GM21825 (cell line): ENCODE measurements at regions not wholly inside any gene's neighbourhood (a gene's known extent, or its start where the extent isn't known, plus 50 kb on each side); places are given as distances from the start of the nearest gene placed in this dataset.

Experiments used
- ATAC-seq: cut with Tn5 transposase; IDR thresholded peaks from one replicate; pipeline ENCODE4 v1.9.1; 2021; ENCODE audit warnings: mild to moderate bottlenecking, moderate library complexity; ENCODE audit not compliant: unreplicated experiment

GRCh38 chr6:117167520-117168271, 97.7 kb upstream of the VGLL2 start:
- no peak for ATAC-seq

- ATAC-seq = no peak
These were observed 96.9 kb upstream of the VGLL2 start for GRCh38 chr6:117168296-117169063.

- no peak for ATAC-seq
These were observed 96.2 kb upstream of the VGLL2 start for GRCh38 chr6:117169064-117169665.

- ATAC-seq = no peak
These were observed 95.5 kb upstream of the VGLL2 start for GRCh38 chr6:117169781-117170281.

GRCh38 chr6:117174835-117175360, 90.5 kb upstream of the VGLL2 start:
- ATAC-seq = no peak

GRCh38 chr6:117188627-117189201, 76.6 kb upstream of the VGLL2 start:
- ATAC-seq = no peak

- no peak for ATAC-seq
These were observed 74.3 kb upstream of the VGLL2 start for GRCh38 chr6:117191009-117191408.

GRCh38 chr6:117191448-117191847, 73.9 kb upstream of the VGLL2 start:
- ATAC-seq = no peak

GRCh38 chr6:117194271-117194670, 71.1 kb upstream of the VGLL2 start:
- no peak for ATAC-seq

- ATAC-seq = no peak
These were observed 70.4 kb upstream of the VGLL2 start for GRCh38 chr6:117194978-117195377.

- ATAC-seq = no peak
These were observed 69.6 kb upstream of the VGLL2 start for GRCh38 chr6:117195728-117196127.

- no peak for ATAC-seq
These were observed 65.3 kb upstream of the VGLL2 start for GRCh38 chr6:117200067-117200466.

GRCh38 chr6:117204903-117205302, 60.5 kb upstream of the VGLL2 start:
- no peak for ATAC-seq

GRCh38 chr6:117205876-117206275, 59.5 kb upstream of the VGLL2 start:
- no peak for ATAC-seq

GRCh38 chr6:117206522-117206921, 58.8 kb upstream of the VGLL2 start:
- ATAC-seq = no peak

- no peak for ATAC-seq
These were observed 58.2 kb upstream of the VGLL2 start for GRCh38 chr6:117206944-117207687.

- ATAC-seq = no peak
These were observed 55.1 kb upstream of the VGLL2 start for GRCh38 chr6:117210279-117210678.

GRCh38 chr6:117215353-117216090, 49.8 kb upstream of the VGLL2 start:
- no peak for ATAC-seq
